WTC11 (cell line): ENCODE measurements at regions not wholly inside any gene's neighbourhood (a gene's known extent, or its start where the extent isn't known, plus 50 kb on each side); places are given as distances from the start of the nearest gene placed in this dataset.

Experiments
- ATAC-seq: fragments of 200-7000 bp; cut with Tn5 transposase; 2 replicates; pipeline ENCODE4 v1.10.0; 2021; ENCODE audit warnings: mild to moderate bottlenecking, moderate library complexity
- CTCF ChIA-PET: fragments of 300-600 bp; sonication (Branson Sonifier 250); formaldehyde crosslinking; loops from one replicate; lab custom pipeline; 2021; ENCODE audit warnings: antibody characterized with exemption; lab: Charles Lee
- POLR2A ChIA-PET: fragments of 350-600 bp; sonication (Branson Sonifier 250); formaldehyde crosslinking; loops from one replicate; lab custom pipeline; 2021; ENCODE audit warnings: antibody characterized with exemption; lab: Charles Lee
- DNase-seq: peaks from one replicate; pipeline ENCODE4 v3.0.0; 2021; ENCODE audit warnings: low spot score
- H3K27ac Mint-ChIP-seq: 2 replicates; pipeline ENCODE4 v1.8.0; 2021; ENCODE audit warnings: mixed read lengths
- H3K27me3 Mint-ChIP-seq: 2 replicates; pipeline ENCODE4 v1.8.0; 2021; ENCODE audit warnings: low read depth, mild to moderate bottlenecking, moderate library complexity, mixed read lengths
- H3K36me3 Mint-ChIP-seq: 2 replicates; pipeline ENCODE4 v1.8.0; 2021; ENCODE audit warnings: mixed read lengths
- H3K4me1 Mint-ChIP-seq: 2 replicates; pipeline ENCODE4 v1.8.0; 2022; ENCODE audit warnings: mixed read lengths
- H3K4me3 Mint-ChIP-seq: 2 replicates; pipeline ENCODE4 v1.8.0; 2021; ENCODE audit warnings: mild to moderate bottlenecking, moderate library complexity, mixed read lengths
- H3K9me3 Mint-ChIP-seq: 2 replicates; pipeline ENCODE4 v1.8.0; 2021; ENCODE audit warnings: mixed read lengths
- ATF1 ChIP-seq: sonication (generic); formaldehyde crosslinking; IDR thresholded peaks from 2 replicates; pipeline ENCODE4 v1.8.1; 2023; ENCODE audit warnings: mild to moderate bottlenecking, moderate library complexity, missing genetic modification reagents
- E2F1 ChIP-seq: sonication (generic); formaldehyde crosslinking; IDR thresholded peaks from 2 replicates; pipeline ENCODE4 v1.8.0; 2022; ENCODE audit warnings: mild to moderate bottlenecking, missing genetic modification reagents
- EMX1 ChIP-seq: fragments of 250-450 bp; sonication (Bioruptor Pico); IDR thresholded peaks from 2 replicates; pipeline ENCODE4 v1.8.0; 2021; ENCODE audit warnings: mild to moderate bottlenecking
- FOXP1 ChIP-seq: sonication (generic); formaldehyde crosslinking; IDR thresholded peaks from 2 replicates; pipeline ENCODE4 v1.8.0; 2022; ENCODE audit warnings: missing genetic modification reagents, mild to moderate bottlenecking, moderate library complexity, borderline replicate concordance
- GABPB1 ChIP-seq: sonication (generic); formaldehyde crosslinking; IDR thresholded peaks from 2 replicates; pipeline ENCODE4 v1.8.1; 2023; ENCODE audit warnings: mild to moderate bottlenecking, missing genetic modification reagents
- IRF2 ChIP-seq: sonication (generic); formaldehyde crosslinking; IDR thresholded peaks from 2 replicates; pipeline ENCODE4 v1.8.0; 2022; ENCODE audit warnings: low read depth, missing genetic modification reagents, borderline replicate concordance
- OVOL2 ChIP-seq: fragments of 250-450 bp; sonication (Bioruptor Pico); IDR thresholded peaks from 2 replicates; pipeline ENCODE4 v1.9.0; 2021; ENCODE audit warnings: mild to moderate bottlenecking, borderline replicate concordance
- SP1 ChIP-seq: sonication (generic); formaldehyde crosslinking; conservative IDR thresholded peaks from 2 replicates; pipeline ENCODE4 v1.8.1; 2022; ENCODE audit warnings: missing genetic modification reagents
- TCF7 ChIP-seq: sonication (generic); formaldehyde crosslinking; IDR thresholded peaks from 2 replicates; pipeline ENCODE4 v1.8.0; 2022; ENCODE audit warnings: mild to moderate bottlenecking, low read depth, missing genetic modification reagents, moderate library complexity
- TEAD1 ChIP-seq: sonication (generic); formaldehyde crosslinking; IDR thresholded peaks from 2 replicates; pipeline ENCODE4 v1.8.0; 2022; ENCODE audit warnings: mild to moderate bottlenecking, missing genetic modification reagents
- ZNF232 ChIP-seq: sonication (generic); formaldehyde crosslinking; IDR thresholded peaks from 2 replicates; pipeline ENCODE4 v1.8.0; 2022; ENCODE audit warnings: mild to moderate bottlenecking, missing genetic modification reagents
- ZNF281 ChIP-seq: sonication (generic); formaldehyde crosslinking; IDR thresholded peaks from 2 replicates; pipeline ENCODE4 v1.8.0; 2023; ENCODE audit warnings: mild to moderate bottlenecking, missing genetic modification reagents
- ZNF416 ChIP-seq: fragments of 250-450 bp; sonication (Bioruptor Pico); IDR thresholded peaks from 2 replicates; pipeline ENCODE4 v1.9.0; 2021; ENCODE audit warnings: mild to moderate bottlenecking, inconsistent platforms
- TF ChIP-seq, protein P1 (sequence below): sonication (generic); formaldehyde crosslinking; IDR thresholded peaks from 2 replicates; pipeline ENCODE4 v1.8.0; 2022; ENCODE audit warnings: mild to moderate bottlenecking, missing genetic modification reagents
- TF ChIP-seq, protein P2 (sequence below): sonication (generic); formaldehyde crosslinking; IDR thresholded peaks from 2 replicates; pipeline ENCODE4 v1.8.1; 2023; ENCODE audit warnings: mild to moderate bottlenecking, missing genetic modification reagents
- TF ChIP-seq, protein P3 (sequence below): fragments of 250-450 bp; sonication (Bioruptor Pico); IDR thresholded peaks from 2 replicates; pipeline ENCODE4 v1.8.0; 2021; ENCODE audit warnings: mild to moderate bottlenecking
- TF ChIP-seq, protein P4 (sequence below): sonication (generic); formaldehyde crosslinking; IDR thresholded peaks from 2 replicates; pipeline ENCODE4 v1.8.0; 2023; ENCODE audit warnings: missing genetic modification reagents
- TF ChIP-seq, protein P5 (sequence below): fragments of 250-450 bp; sonication (Bioruptor Pico); conservative IDR thresholded peaks from 2 replicates; pipeline ENCODE4 v1.9.0; 2021; ENCODE audit warnings: mild to moderate bottlenecking
- TF ChIP-seq, protein P6 (sequence below): sonication (generic); formaldehyde crosslinking; IDR thresholded peaks from 2 replicates; pipeline ENCODE4 v1.8.0; 2022; ENCODE audit warnings: missing genetic modification reagents

DNA sequence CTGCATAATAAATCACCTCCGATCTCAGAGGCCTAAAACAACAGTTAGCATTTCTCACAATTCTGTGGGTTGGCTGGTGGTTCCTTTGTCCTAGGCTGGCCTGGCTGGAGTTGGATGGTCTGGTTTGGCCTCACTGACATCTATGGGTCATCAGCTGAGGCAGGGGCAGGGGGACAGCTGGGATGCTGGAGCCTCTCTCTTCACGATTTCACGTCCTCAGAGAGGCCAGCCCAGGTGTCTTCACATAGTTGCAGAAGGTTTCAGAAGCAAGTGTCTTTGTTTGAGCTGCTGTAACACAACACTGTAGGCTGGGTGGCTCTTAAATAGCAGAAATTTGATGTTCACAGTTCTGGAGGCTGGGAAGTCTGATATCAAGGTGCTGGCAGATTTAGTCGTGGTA, 155.5 kb upstream of the CACNA1E start:
- Mint-ChIP-seq H3K4me1 (peaks cover 4% of the 10 kb centered on the region), H3K27me3 (peaks cover 10% of the 10 kb centered on the region), H3K9me3 (0 out of 2 replicates have a peak, but pooled peaks cover 3% of the 10 kb centered on the region), H3K36me3 (no peaks in the 10 kb centered on the region), H3K27ac (no peak overlapping the region), H3K4me3 (no peak overlapping the region)
- DNase-seq (no peak), ATAC-seq (no peak)
- CTCF ChIA-PET = no interaction called here
- POLR2A ChIA-PET = no interaction called here
- TF ChIP-seq, protein P1, sequence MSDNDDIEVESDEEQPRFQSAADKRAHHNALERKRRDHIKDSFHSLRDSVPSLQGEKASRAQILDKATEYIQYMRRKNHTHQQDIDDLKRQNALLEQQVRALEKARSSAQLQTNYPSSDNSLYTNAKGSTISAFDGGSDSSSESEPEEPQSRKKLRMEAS (CRISPR knock-in tag) = no peak
- TF ChIP-seq ZNF416 (CRISPR knock-in tag) (no peak), ZNF281 (CRISPR knock-in tag) (no peak), EMX1 (no peak), ATF1 (CRISPR knock-in tag) (no peak), ZNF232 (no peak), IRF2 (CRISPR knock-in tag) (no peak), TEAD1 (CRISPR knock-in tag) (no peak), OVOL2 (CRISPR knock-in tag) (no peak), FOXP1 (CRISPR knock-in tag) (no peak), SP1 (CRISPR knock-in tag) (no peak), E2F1 (CRISPR knock-in tag) (no peak), GABPB1 (CRISPR knock-in tag) (no peak), TCF7 (no peak)
- TF ChIP-seq, protein P2, sequence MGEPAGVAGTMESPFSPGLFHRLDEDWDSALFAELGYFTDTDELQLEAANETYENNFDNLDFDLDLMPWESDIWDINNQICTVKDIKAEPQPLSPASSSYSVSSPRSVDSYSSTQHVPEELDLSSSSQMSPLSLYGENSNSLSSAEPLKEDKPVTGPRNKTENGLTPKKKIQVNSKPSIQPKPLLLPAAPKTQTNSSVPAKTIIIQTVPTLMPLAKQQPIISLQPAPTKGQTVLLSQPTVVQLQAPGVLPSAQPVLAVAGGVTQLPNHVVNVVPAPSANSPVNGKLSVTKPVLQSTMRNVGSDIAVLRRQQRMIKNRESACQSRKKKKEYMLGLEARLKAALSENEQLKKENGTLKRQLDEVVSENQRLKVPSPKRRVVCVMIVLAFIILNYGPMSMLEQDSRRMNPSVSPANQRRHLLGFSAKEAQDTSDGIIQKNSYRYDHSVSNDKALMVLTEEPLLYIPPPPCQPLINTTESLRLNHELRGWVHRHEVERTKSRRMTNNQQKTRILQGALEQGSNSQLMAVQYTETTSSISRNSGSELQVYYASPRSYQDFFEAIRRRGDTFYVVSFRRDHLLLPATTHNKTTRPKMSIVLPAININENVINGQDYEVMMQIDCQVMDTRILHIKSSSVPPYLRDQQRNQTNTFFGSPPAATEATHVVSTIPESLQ = no peak
- TF ChIP-seq, protein P3, sequence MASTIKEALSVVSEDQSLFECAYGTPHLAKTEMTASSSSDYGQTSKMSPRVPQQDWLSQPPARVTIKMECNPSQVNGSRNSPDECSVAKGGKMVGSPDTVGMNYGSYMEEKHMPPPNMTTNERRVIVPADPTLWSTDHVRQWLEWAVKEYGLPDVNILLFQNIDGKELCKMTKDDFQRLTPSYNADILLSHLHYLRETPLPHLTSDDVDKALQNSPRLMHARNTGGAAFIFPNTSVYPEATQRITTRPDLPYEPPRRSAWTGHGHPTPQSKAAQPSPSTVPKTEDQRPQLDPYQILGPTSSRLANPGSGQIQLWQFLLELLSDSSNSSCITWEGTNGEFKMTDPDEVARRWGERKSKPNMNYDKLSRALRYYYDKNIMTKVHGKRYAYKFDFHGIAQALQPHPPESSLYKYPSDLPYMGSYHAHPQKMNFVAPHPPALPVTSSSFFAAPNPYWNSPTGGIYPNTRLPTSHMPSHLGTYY (CRISPR knock-in tag) = no peak
- TF ChIP-seq, protein P4, sequence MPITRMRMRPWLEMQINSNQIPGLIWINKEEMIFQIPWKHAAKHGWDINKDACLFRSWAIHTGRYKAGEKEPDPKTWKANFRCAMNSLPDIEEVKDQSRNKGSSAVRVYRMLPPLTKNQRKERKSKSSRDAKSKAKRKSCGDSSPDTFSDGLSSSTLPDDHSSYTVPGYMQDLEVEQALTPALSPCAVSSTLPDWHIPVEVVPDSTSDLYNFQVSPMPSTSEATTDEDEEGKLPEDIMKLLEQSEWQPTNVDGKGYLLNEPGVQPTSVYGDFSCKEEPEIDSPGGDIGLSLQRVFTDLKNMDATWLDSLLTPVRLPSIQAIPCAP (CRISPR knock-in tag) = no peak
- TF ChIP-seq, protein P5, sequence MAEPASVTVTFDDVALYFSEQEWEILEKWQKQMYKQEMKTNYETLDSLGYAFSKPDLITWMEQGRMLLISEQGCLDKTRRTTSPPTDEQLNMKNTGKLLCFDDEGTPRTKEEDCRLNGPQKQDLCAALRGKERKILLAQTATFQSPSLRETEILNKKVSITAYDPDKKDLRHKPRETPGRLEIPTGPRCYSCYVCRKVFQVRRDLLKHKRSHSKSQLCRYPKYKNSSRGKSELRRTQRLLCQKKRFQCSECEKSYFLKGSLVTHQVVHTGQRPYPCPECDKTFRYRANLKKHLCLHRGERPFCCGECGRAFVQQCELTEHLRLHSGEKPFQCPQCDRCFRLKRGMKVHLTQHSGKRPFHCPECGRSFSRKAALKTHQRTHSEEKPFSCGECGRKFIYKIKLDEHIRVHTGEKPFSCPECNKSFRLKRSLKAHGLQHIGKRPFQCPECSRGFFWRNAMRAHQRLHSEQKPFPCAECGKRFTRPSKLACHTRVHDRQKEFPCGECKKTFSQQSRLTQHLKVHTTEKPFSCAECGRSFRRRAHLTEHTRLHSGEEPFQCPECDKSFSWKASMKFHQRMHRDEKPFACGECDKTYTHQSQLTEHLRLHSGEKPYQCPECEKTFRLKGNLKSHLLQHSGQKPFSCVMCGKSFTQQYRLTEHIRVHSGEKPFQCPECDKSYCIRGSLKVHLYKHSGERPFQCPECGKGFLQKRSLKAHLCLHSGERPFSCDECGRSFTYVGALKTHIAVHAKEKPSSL (CRISPR knock-in tag) = no peak
- TF ChIP-seq, protein P6, sequence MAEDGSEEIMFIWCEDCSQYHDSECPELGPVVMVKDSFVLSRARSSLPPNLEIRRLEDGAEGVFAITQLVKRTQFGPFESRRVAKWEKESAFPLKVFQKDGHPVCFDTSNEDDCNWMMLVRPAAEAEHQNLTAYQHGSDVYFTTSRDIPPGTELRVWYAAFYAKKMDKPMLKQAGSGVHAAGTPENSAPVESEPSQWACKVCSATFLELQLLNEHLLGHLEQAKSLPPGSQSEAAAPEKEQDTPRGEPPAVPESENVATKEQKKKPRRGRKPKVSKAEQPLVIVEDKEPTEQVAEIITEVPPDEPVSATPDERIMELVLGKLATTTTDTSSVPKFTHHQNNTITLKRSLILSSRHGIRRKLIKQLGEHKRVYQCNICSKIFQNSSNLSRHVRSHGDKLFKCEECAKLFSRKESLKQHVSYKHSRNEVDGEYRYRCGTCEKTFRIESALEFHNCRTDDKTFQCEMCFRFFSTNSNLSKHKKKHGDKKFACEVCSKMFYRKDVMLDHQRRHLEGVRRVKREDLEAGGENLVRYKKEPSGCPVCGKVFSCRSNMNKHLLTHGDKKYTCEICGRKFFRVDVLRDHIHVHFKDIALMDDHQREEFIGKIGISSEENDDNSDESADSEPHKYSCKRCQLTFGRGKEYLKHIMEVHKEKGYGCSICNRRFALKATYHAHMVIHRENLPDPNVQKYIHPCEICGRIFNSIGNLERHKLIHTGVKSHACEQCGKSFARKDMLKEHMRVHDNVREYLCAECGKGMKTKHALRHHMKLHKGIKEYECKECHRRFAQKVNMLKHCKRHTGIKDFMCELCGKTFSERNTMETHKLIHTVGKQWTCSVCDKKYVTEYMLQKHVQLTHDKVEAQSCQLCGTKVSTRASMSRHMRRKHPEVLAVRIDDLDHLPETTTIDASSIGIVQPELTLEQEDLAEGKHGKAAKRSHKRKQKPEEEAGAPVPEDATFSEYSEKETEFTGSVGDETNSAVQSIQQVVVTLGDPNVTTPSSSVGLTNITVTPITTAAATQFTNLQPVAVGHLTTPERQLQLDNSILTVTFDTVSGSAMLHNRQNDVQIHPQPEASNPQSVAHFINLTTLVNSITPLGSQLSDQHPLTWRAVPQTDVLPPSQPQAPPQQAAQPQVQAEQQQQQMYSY (CRISPR knock-in tag) = no peak
